Ascending aorta (tissue), 2 donors: ENCODE measurements at regions not wholly inside any gene's neighbourhood (a gene's known extent, or its start where the extent isn't known, plus 50 kb on each side); places are given as distances from the start of the nearest gene placed in this dataset.
"Not testable (repeated sequence)": the region's sequence is repeated elsewhere in the genome, so short reads cannot be mapped to it uniquely, and the experiment has no call there.

Experiments used
- DNase-seq, 2 donors: peaks; one replicate each; pipeline ENCODE4 v3.0.0-alpha.2; 2019; ENCODE audit warnings: low spot score in 2 of 2
- H3K27ac ChIP-seq, 2 donors: fragments of 200-600 bp; sonication (generic); one replicate each; pipeline ENCODE4 v1.5.1; 2016 to 2017; ENCODE audit warnings: mild to moderate bottlenecking in 1 of 2
- H3K27me3 ChIP-seq: fragments of 200-600 bp; sonication (generic); one replicate; pipeline ENCODE4 v1.5.1; 2017
- H3K36me3 ChIP-seq, 2 donors: fragments of 200-600 bp; sonication (generic); one replicate each; pipeline ENCODE4 v1.5.1; 2016
- H3K4me1 ChIP-seq, 2 donors: fragments of 200-600 bp; sonication (generic); one replicate each; pipeline ENCODE4 v1.5.1; 2016 to 2017; ENCODE audit warnings: mild to moderate bottlenecking in 1 of 2
- H3K4me3 ChIP-seq, 2 donors: fragments of 200-600 bp; sonication (generic); one replicate each; pipeline ENCODE4 v1.5.1; 2016 to 2017; ENCODE audit warnings: mild to moderate bottlenecking in 1 of 2
- H3K9me3 ChIP-seq, 2 donors: fragments of 200-600 bp; sonication (generic); one replicate each; pipeline ENCODE4 v1.5.1; 2016
- intact Hi-C: fragments of 100-400 bp; cut with DNase I; formaldehyde crosslinking; loops from one replicate; pipeline ENCODE4 v1.15.1; 2023

DNA sequence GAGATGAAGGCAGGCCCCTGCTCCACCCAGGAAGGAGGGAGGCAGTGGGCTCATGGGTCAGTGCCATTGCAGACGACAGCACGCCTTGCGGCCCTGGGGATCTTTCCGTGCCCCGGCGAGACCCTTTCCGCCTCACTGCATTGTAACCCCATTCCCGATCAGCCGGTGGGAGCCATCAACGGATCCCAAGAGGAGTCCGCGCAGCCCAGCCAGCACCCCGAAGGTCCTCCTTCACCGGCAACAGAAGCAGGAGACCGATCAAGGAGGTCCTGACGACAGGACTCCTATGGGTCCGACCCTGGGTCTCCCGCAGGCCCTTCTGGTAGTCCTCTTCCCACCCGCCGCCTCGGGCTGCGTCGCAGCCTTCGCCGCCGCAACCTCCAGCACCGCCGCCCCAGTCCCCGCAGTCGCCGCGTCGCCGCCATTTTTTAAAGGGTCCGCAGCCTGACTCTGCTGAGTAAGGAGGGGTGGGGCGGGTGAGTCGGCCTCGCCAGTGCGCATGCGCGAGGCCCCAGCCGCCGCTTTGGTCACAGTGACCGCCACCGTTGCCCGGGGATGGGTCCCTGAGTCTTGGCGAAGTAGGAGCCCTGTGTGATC lies 1417.0 kb upstream of the PCDH10 start:
- H3K27me3 ChIP-seq, H3K27ac ChIP-seq, H3K36me3 ChIP-seq, H3K4me3 ChIP-seq, H3K9me3 ChIP-seq, intact Hi-C loops, DNase-seq, H3K4me1 ChIP-seq: not testable (repeated sequence)

DNA sequence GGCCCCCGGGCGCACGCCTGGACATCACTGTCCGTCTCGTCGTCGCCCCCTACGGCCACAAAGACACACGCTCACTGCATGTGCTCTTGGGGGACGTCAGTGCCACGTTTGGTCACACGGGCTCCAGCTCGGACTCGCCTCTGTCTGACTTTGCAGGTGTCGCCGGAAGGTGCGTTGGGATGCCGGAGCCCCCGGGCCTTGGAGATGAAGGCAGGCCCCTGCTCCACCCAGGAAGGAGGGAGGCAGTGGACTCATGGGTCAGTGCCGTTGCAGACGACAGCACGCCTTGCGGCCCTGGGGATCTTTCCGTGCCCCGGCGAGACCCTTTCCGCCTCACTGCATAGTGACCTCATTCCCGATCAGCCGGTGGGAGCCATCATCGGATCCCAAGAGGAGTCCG lies 1414.8 kb upstream of the PCDH10 start:
- intact Hi-C loops, H3K36me3 ChIP-seq, H3K4me3 ChIP-seq, DNase-seq, H3K27ac ChIP-seq, H3K9me3 ChIP-seq, H3K27me3 ChIP-seq, H3K4me1 ChIP-seq: not testable (repeated sequence)

- H3K27me3 ChIP-seq, H3K36me3 ChIP-seq, H3K4me1 ChIP-seq, H3K9me3 ChIP-seq, intact Hi-C loops, H3K27ac ChIP-seq, DNase-seq, H3K4me3 ChIP-seq: not testable (repeated sequence)
Measured at GRCh38 chr4:131734851-131735385, 1414.2 kb upstream of the PCDH10 start.

DNA sequence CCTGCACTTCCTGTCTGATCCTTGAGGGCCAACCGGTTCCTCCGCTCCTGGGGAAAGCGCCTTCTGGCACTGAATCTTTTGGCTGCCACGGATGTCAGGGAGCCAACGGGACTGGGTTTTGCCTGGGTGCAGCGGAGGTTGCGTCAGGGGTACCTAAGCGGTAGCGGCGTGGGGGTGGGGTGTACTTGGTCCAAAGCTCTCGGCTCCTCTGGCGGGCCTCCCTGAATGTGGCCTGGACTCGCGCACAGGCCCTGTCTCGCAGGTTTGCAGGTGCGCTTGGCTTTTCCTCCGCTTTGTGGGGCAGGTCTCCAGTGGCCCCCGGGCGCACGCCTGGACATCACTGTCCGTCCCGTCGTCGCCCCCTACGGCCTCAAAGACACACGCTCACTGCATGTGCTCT lies 1410.1 kb upstream of the PCDH10 start:
- H3K4me1 ChIP-seq, H3K4me3 ChIP-seq, H3K9me3 ChIP-seq, DNase-seq, H3K27me3 ChIP-seq, H3K27ac ChIP-seq, intact Hi-C loops, H3K36me3 ChIP-seq: not testable (repeated sequence)

DNA sequence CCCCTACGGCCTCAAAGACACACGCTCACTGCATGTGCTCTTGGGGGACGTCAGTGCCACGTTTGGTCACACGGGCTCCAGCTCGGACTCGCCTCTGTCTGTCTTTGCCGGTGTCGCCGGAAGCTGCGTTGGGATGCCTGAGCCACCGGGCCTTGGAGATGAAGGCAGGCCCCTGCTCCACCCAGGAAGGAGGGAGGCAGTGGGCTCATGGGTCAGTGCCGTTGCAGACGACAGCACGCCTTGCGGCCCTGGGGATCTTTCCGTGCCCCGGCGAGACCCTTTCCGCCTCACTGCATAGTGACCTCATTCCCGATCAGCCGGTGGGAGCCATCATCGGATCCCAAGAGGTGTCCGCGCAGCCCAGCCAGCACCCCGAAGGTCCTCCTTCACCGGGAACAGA lies 1407.3 kb upstream of the PCDH10 start:
- H3K27me3 ChIP-seq, H3K27ac ChIP-seq, intact Hi-C loops: not testable (repeated sequence)

DNA sequence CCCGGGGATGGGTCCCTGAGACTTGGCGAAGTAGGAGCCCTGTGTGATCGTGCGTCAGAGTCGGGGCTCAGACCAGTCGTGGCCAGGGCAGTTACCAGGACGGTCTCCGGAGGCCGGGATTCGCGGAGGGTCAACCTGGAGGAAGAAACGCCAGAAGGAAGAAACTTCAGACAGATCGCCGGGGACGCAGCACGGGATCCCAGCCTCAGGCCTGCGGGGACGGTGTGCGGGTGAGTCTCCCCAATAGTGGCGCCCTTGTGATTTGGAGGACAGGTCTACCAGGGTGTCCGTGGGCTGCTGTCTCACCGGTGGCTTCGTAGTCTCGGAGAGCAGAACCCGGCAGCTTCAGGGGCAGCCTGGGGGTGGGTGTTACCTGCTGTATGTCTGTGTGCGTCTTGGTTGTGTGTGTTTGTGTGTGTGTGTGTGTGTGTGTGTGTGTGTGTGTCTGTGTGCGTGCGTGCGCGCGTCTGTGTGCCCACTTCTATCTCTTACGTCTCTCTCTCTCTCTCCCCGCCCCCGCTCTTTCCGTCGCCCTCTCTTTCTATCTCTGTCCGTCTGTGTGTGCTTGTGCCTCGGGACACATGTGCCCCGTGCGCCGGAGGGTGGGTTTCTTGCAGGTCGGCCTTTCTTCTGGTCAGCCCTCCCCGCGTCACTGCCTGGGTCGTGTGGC lies 1406.4 kb upstream of the PCDH10 start:
- H3K27me3 ChIP-seq, H3K4me1 ChIP-seq, H3K4me3 ChIP-seq, H3K9me3 ChIP-seq, H3K27ac ChIP-seq, DNase-seq, H3K36me3 ChIP-seq, intact Hi-C loops: not testable (repeated sequence)

More for the DNA sequence above, 1407.3 kb upstream of the PCDH10 start:
- H3K9me3 ChIP-seq, DNase-seq, H3K4me1 ChIP-seq, H3K4me3 ChIP-seq, H3K36me3 ChIP-seq: not testable (repeated sequence)

GRCh38 chr4:131743348-131743747 lies 1405.7 kb upstream of the PCDH10 start:
- H3K4me1 ChIP-seq, H3K27ac ChIP-seq, H3K9me3 ChIP-seq, DNase-seq, H3K36me3 ChIP-seq, intact Hi-C loops, H3K4me3 ChIP-seq, H3K27me3 ChIP-seq: not testable (repeated sequence)

DNA sequence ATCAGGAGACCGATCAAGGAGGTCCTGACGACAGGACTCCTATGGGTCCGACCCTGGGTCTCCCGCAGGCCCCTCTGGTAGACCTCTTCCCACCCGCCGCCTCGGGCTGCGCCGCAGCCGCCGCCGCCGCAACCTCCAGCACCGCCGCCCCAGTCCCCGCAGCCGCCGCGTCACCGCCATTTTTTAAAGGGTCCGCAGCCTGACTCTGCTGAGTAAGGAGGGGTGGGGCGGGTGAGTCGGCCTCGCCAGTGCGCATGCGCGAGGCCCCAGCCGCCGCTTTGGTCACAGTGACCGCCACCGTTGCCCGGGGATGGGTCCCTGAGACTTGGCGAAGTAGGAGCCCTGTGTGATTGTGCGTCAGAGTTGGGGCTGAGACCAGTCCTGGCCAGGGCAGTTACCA lies 1401.9 kb upstream of the PCDH10 start:
- H3K27ac ChIP-seq, H3K4me1 ChIP-seq, H3K27me3 ChIP-seq, H3K9me3 ChIP-seq, DNase-seq, H3K36me3 ChIP-seq, intact Hi-C loops, H3K4me3 ChIP-seq: not testable (repeated sequence)

DNA sequence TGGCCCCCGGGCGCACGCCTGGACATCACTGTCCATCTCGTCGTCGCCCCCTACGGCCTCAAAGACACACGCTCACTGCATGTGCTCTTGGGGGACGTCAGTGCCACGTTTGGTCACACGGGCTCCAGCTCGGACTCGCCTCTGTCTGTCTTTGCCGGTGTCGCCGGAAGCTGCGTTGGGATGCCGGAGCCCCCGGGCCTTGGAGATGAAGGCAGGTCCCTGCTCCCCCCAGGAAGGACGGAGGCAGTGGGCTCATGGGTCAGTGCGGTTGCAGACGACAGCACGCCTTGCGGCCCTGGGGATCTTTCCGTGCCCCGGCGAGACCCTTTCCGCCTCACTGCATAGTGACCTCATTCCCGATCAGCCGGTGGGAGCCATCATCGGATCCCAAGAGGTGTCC lies 1399.9 kb upstream of the PCDH10 start:
- H3K9me3 ChIP-seq, H3K36me3 ChIP-seq, H3K27me3 ChIP-seq, H3K4me1 ChIP-seq, intact Hi-C loops, DNase-seq, H3K27ac ChIP-seq, H3K4me3 ChIP-seq: not testable (repeated sequence)

DNA sequence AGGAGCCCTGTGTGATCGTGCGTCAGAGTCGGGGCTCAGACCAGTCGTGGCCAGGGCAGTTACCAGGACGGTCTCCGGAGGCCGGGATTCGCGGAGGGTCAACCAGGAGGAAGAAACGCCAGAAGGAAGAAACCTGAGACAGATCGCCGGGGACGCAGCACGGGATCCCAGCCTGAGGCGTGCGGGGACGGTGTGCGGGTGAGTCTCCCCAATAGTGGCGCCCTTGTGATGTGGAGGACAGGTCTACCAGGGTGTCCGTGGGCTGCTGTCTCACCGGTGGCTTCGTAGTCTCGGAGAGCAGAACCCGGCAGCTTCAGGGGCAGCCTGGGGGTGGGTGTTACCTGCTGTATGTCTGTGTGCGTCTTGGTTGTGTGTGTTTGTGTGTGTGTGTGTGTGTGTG lies 1399.1 kb upstream of the PCDH10 start:
- H3K27me3 ChIP-seq, H3K9me3 ChIP-seq, H3K4me1 ChIP-seq, H3K4me3 ChIP-seq, H3K27ac ChIP-seq, H3K36me3 ChIP-seq, intact Hi-C loops: not testable (repeated sequence)
- peak in 1 of 2 donors; percentile 13 for DNase-seq

DNA sequence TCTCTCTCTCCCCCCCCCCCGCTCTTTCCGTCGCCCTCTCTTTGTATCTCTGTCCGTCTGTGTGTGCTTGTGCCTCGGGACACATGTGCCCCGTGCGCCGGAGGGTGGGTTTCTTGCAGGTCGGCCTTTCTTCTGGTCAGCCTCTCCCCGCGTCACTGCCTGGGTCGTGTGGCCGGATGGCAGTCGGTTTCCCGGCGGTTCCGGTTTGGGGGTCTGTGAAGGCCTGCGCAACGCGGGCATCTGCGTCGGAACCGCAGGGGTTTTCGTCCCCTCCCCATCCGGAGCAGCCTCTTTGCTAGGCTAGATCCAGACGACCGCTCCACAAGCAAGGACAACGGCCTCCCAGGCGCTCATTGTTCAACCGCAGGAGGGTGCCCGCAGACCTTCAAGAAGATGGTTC lies 1398.6 kb upstream of the PCDH10 start:
- intact Hi-C loops, H3K27me3 ChIP-seq, DNase-seq, H3K36me3 ChIP-seq, H3K4me1 ChIP-seq, H3K27ac ChIP-seq, H3K9me3 ChIP-seq, H3K4me3 ChIP-seq: not testable (repeated sequence)

GRCh38 chr4:131762234-131762633 lies 1386.9 kb upstream of the PCDH10 start:
- H3K27me3 ChIP-seq, H3K36me3 ChIP-seq, H3K27ac ChIP-seq: not testable (repeated sequence)

More at GRCh38 chr4:131762234-131762633, 1386.9 kb upstream of the PCDH10 start:
- H3K4me1 ChIP-seq, intact Hi-C loops, DNase-seq, H3K9me3 ChIP-seq, H3K4me3 ChIP-seq: not testable (repeated sequence)
